Jurkat, Clone E6-1 (cell line): ENCODE measurements at regions not wholly inside any gene's neighbourhood (a gene's known extent, or its start where the extent isn't known, plus 50 kb on each side); places are given as distances from the start of the nearest gene placed in this dataset.
"Not testable (repeated sequence)": the region's sequence is repeated elsewhere in the genome, so short reads cannot be mapped to it uniquely, and the experiment has no call there.

Experiments
- DNase-seq: peaks from one replicate; pipeline ENCODE4 v3.0.0-alpha.2; 2011; ENCODE audit warnings: low read depth, low spot score
- H3K4me3 ChIP-seq: 2 replicates; pipeline ENCODE4 v1.5.1; 2011; ENCODE audit warnings: mild to moderate bottlenecking, low read length, control low read depth, moderate library complexity

DNA sequence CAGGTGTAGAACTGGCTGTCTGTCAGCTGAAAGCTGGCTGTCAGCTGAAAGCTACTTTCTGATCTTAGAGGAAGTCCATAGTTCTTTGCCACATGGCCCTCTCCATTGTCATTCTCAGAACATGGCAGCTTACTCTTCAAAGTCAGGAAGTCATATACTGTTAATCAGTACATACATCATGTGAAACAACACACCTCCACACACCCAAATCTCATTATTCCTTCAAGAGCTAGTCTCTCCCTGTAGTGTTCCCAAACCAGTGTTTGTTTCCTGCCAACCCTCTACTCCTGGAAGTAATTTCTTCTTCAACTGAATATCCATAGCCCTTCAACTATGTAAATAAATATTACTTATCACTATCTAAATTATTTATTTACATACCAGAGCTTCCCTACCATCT, 58.9 kb downstream of the OR5AK2 start:
- no peak overlapping the region for H3K4me3 ChIP-seq
- DNase-seq = no peak

DNA sequence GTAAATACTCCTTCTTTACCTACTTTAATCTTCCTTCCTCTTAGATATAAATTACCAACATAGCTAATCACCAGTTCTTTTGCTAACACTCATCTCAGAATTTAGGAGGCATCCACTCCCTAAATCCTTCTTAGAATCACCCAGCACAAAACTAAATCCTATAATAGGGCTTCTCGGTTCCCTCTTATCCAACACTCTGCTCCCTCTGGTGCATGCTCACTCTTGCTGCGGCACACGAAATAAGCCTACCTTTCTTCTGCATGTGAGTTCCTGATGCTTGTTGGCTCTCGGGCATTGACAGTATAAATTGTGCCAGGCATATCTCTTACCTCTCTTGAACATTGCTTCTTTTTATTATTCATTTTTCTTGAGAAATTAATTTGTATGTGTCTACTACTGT, 61.0 kb downstream of the OR5AK2 start:
- no peak overlapping the region for H3K4me3 ChIP-seq
- DNase-seq = no peak

DNA sequence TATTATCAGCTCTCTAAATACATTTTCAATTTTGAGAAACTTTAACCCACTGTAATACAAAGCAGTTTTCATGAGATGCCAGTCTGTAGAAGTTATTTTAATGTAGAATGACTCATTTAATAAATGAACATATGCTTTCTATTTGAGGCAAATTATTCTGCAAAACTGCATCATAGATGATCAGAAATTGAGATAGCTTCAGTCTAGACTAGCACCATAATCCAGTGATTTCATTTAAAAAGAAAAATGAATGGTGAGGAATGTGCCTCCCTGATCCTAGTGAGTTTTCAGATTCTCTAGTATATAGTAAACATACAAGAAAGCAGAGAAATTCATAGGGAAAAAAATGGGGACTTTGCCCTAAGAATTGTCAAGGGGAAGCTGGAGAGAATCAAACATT, 66.1 kb downstream of the OR5AK2 start:
- DNase-seq = no peak

DNA sequence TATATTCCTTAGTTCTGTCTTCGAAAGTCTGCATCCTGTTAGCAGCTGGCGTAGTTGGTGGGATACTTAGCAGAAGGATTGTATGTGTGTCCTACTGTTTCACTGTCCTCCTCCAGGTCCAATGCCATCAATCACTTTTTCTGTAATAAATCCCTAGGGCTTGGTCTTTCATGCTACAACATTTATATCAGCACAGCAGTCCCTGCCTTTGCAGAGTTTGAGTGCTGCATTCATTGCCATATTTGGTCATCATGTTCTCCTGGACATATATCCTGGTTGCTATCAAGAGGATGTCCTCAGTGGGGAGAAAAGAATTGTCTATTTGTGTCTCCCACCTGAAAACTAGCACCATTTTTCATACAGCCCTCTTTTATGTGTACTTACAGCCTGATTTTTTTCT, 67.0 kb downstream of the OR5AK2 start:
- no peak overlapping the region for H3K4me3 ChIP-seq
- no peak for DNase-seq

More for the DNA sequence above, 66.1 kb downstream of the OR5AK2 start:
- H3K4me3 ChIP-seq = no peak overlapping the region

DNA sequence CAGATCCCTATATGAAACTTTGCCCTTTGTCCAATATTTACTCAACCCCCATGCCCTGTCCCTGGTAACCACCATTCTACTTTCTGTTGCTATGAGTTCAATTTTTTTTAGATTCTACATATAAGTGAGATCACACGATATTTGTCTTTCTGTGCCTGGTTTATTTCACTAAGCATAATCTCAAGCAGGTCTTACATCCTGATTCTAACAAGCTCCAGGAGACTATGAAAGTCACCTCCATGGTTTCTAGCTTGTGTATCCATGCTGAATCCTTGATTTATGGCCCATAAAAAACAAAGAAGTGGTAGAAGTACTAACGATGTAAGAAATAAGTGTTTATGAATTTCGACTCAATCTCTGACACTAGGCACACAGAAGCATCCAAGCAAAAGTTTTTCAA, 68.0 kb downstream of the OR5AK2 start:
- H3K4me3 ChIP-seq = no peak overlapping the region
- DNase-seq = no peak

DNA sequence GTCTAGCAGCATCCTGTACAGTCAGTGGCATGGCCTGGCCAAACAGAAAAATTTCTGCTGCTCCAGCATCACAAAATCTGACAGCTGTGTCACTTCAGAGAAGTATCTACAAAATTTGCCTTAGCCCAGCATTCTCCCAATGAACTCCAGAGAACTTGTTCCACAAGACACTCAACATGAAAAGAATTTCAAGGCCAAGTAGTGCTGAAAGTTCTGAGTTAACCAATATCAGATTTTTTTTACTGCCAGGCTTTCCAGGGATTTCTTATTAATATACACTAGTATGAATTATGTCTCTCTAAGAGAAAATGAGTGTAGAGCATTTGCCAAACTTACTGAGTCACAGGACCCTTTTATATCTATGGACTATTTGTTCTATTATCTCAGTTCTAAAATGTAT, 68.8 kb downstream of the OR5AK2 start:
- DNase-seq = no peak
- no peak overlapping the region for H3K4me3 ChIP-seq

DNA sequence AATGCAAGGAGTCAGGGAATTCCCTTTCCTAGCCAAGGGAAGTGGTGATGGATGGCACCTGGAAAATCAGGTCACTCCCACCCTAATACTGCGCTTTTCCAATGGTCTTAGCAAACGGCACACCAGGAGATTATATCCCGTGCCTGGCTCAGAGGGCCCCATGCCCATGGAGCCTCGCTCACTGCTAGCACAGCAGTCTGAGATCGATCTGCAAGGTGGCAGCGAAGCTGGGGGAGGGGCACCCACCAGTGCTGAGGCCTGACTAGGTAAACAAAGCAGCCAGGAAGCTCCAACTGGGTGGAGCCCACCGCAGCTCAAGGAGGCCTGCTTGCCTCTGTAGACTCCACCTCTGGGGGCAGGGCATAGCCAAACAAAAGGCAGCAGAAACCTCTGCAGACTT, 74.2 kb downstream of the OR5AK2 start:
- not testable (repeated sequence) for DNase-seq

DNA sequence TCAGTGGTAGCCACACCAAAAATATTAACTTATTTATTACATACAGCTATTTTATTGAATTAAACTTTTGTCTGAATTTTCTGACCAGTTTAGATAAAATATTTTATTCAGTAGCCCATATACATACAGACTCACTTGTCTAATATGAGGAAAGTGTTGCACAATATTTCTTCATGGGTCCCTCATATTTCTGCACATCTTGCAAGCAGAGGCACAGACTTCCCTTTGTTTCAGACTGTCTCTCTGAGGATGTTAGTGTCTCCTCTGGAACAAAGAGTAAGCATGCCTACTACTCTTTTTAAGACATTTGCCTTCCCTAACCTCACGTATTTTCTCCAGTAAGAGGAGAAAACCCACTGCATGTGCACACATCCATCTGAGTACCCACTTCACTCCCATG, 81.2 kb downstream of the OR5AK2 start:
- H3K4me3 ChIP-seq = no peak overlapping the region
- DNase-seq = no peak

More for the DNA sequence above, 74.2 kb downstream of the OR5AK2 start:
- H3K4me3 ChIP-seq = not testable (repeated sequence)

DNA sequence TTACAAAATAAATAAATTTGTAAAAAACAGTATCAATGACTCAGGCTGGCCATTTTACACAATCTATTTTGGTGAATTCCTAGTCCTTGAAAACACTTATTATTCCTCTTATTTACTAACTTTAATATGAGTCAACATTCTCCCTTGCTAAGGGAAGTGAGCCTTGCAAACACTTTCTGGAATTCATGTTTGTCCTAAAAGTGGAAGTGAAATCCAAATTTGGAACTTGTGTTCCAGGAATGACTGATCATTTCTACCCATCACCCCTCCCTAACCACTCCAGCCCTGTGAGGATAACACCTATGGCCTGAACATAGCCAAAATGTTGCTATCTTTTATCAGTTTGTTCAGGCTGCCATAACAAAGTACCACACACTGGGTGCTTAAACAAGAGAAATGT, 83.1 kb downstream of the OR5AK2 start:
- no peak overlapping the region for H3K4me3 ChIP-seq
- DNase-seq = no peak

DNA sequence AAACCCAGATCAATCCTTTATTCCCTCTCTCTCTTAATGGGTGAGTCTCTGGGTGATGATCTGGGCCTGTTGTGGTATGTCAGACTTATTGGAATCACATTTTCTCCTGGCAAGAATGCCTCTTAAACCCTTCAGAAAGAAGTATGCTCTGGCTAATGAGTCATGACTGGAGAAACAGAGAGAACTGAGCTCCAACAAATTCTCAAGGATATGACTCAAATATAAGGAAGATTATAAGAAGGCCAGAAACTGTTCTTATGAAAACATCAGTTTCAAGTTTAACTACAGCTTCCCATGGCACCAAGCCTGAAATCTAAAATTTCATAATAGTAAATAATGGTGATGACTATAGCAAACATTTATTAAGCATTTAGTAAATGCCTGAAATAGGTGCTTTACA, 83.9 kb downstream of the OR5AK2 start:
- H3K4me3 ChIP-seq = no peak overlapping the region
- no peak for DNase-seq

DNA sequence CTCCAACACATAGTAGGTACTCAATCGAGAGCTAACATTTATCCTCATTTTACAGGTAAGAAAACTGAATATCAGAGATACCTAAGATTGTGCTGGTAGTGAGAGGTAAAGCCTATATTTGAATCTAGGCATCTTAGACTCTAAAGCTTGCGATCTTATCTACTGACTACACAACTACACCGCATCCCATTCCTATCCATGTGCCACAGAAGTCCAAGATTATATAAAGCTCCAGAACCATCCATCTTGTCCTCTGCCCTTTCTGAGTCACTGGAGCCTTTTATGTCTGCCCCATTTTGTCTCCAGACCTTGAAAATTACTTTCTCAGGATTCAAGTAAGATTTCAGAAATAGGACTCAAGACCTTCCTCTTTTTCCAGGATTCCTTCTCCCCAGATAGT, 84.4 kb downstream of the OR5AK2 start:
- H3K4me3 ChIP-seq = no peak overlapping the region

DNA sequence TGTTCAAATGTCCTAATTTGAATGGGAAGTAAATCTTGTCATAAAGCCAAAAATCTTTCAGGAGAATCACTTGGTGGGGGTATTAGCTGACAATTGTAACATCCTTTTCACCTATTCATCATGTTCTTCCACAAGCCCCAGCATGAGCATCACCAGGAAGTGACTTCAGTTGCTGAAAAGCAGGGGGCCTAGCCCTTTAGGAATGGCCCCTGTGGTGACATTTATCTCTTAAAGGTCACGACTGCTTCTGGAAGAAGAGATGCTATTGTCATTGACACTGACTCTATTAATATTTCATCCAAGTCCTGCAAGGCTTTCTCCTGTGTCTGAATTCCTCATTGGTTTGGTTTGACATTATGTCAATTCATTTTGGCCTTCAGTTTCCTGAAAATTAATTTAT, 92.6 kb downstream of the OR5AK2 start:
- no peak for DNase-seq
- no peak overlapping the region for H3K4me3 ChIP-seq

More for the DNA sequence above, 84.4 kb downstream of the OR5AK2 start:
- DNase-seq = no peak

DNA sequence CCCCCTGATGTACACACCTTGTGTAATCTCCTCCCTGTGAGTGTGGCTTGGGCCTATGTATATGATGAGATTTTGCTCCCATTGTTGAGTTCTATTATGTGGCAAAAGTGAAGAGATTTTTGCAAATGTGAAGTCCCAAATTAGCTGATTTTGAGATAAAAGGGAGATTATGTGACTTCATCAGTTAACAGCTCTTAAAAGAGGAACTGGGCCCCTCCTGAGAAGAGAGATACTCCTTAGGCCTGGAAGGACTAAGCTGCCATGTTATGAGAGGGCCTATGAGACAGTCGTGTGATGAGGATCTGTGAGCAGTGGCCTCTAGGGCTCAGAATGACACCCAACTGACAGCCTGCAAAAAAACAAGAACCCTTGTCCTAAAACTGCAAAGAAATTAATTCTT, 93.4 kb downstream of the OR5AK2 start:
- DNase-seq = no peak
- no peak overlapping the region for H3K4me3 ChIP-seq

DNA sequence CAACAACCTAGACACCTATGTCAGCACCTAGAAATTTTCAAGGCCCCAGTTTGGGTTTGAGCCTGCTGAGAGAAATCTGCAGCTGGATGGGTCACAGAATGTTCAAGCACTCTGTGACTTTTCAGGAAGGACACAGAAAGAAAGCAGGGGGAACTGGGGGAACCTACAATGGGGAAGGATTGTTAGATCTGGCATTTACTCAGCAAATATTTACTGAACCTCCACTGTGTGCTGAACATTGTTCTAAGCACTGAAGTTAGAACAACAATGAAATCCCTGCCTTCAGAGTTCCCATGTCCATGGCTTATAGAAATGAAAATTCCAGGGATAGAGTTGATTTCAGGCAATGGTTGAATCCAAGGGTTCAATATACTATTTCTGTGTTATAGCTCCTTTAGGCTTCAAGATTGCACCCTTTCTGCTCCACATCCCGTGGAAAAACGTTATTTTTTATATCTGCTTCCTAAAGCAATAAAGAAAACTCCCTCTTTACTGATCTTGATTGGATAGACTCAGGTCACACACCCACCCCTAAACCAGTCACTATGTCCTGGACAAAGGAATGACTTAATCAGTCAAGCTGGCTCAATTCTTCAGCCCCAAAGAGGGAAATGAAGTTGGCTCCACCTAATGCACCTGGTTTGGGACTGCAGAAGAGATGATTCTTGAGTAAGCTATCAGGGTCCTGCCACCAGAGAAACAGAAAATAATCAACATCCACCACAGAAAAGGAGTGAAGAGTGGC, 95.1 kb downstream of the OR5AK2 start:
- DNase-seq = no peak
- no peak overlapping the region for H3K4me3 ChIP-seq

DNA sequence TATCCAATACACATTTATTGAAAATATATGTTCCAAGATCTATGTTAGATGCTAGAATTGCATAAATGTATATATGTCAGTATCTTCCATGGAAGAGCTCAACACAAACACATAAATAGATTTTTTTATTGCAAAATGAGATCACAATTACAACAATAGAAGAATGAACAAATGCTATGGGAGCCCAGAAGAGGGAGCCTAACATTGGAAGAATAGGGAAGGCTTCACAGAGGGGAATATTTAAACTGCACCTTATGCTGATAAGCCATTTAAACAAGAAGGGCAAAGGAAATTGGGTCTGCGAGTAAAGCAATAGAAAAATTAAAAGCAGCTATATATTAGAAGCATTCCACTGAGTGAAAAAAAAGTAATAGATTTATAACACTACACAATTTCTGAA, 96.1 kb upstream of the LRRC55 start:
- no peak for DNase-seq
- no peak overlapping the region for H3K4me3 ChIP-seq

DNA sequence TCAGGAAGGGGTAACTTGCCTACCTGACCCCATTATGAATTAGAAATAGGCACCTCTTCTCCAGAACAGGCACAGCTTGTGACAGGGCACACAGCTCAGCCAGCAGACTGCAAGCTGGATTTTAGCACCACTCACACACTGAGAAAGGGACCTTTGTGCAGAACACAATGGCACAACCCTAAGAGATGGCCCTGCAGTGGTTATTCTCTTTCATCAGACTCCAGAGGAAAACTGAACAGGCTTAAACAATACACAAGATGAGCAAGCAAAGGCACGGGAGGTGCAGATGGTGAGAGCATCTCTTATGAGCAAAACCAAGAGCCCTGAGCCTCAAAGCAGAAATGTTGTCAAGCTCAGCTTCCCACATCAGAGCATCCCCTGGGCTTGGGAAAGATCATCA, 93.8 kb upstream of the LRRC55 start:
- no peak overlapping the region for H3K4me3 ChIP-seq
- DNase-seq = no peak

DNA sequence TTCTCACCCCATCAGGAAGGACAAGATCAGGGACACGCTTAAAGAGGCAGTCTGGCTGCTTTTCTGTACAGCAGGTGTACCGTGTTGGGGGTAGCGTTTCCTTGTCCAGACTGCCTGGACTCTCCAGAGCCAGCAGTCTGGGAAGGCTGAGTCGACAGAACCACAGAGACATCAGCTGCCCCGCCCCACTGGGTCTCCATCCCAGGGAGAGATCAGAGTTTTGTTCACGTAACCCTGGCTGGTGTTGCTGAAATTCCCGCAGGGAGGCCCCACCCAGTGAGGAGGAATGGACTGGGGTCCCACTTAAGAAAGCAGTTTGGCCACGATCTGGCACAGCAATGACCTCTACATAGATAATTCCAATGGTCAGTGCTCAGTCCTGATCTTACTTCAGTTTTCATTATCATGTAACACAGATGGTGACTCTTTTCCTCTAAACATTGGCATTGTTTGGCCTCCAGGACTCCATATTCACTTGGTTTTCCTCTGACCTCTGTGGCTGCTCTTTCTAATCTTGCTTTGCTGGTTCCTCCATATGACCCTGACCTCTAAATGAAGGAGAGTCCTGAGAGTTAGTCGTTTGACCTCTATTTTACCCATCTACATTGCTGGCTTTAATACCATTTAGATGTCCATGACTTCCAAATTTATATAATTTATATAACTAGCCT, 89.6 kb upstream of the LRRC55 start:
- no peak for DNase-seq
- H3K4me3 ChIP-seq = no peak overlapping the region

DNA sequence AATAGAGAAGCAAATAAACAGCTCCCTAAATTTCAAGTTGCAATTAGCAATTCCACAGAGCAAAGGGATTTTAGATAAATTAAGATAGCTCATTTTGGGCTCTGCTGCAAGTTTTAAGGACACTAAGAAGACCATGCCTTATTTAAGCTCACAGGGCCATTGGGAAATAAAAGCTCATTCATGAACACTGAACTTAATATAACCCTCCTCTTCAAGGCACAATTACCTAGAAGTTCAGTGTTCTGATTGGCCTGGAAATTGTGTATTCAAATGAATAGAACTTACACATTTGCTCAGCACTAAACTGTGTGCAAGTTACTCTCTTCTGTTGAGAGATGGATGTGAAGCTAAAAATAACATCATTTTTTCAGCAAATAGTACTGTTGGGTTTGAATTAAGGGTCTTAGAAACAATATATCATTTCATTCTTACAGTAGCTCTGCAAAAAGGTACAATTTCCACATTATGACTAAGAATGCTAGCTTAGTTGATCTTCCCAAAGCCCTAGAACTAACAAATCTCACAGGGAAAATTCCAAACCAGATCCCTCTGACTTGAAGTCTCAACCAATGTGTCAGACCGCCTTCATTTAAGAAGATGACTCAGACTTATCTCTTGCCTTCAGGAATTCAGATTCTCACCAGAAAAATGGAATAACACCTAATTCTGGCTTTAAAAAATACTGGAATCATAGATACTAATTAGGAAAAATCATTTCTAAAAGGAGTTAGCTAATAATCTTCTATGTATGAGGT, 87.4 kb upstream of the LRRC55 start:
- no peak overlapping the region for H3K4me3 ChIP-seq
- no peak for DNase-seq

DNA sequence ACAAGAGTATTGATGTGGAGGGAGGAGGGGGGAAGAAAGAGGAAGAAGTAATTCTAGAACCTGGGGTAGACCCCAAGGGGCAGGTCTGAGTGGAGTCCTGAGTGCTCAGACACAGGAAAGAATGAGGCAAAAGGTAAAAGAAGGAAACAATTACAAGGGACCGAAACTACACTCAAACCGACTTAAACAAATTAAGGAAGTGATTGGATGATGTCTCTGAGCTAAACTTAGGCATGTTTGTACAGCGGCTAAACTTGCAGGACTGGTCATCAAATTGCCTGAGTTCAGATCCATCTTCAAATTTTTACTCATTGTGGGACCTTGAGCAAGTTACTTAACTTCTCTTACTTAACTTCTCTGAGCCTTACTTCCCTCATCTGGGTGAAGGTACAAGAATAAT, 86.3 kb upstream of the LRRC55 start:
- no peak overlapping the region for H3K4me3 ChIP-seq
- no peak for DNase-seq

DNA sequence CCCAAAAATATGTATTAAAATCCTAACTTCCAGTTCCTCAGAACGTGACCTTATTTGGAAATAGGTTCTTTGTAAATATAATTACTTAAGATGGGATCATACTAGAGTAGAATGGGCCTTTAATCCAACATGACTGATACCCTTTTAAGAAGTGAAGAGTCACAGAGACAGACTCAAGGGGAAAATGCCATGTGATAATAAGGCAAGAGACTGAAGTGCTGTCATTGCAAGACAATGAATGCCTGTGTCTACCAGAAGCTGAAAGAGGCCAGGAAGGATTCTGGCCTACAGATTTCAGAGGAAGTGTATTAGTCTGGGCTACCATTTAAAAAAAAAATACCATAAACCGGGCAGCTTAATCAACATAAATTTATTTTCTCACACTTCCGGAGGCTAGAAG, 85.9 kb upstream of the LRRC55 start:
- no peak overlapping the region for H3K4me3 ChIP-seq
- DNase-seq = no peak
